Epithelial cell of proximal tubule (primary cell): ENCODE measurements at regions not wholly inside any gene's neighbourhood (a gene's known extent, or its start where the extent isn't known, plus 50 kb on each side); places are given as distances from the start of the nearest gene placed in this dataset.
"Not testable (repeated sequence)": the region's sequence is repeated elsewhere in the genome, so short reads cannot be mapped to it uniquely, and the experiment has no call there.

Experiments used
- DNase-seq: peaks from one replicate; pipeline ENCODE4 v3.0.0-alpha.2; 2011; ENCODE audit warnings: low read depth
- H3K4me3 ChIP-seq: 2 replicates; pipeline ENCODE4 v1.5.1; 2011; ENCODE audit warnings: low read depth, mild to moderate bottlenecking, low read length
- CTCF ChIP-seq: conservative IDR thresholded peaks from 2 replicates; pipeline ENCODE4 v1.5.1; 2012; ENCODE audit warnings: low read depth, mild to moderate bottlenecking, low read length

- H3K4me3 ChIP-seq, result no peak overlapping the region
- no peak for TF ChIP-seq CTCF
- no peak for DNase-seq
Observed at GRCh38 chr4:28259951-28260350, 1399.3 kb downstream of the STIM2 start.

- no peak for TF ChIP-seq CTCF
- no peak for DNase-seq
- H3K4me3 ChIP-seq, result no peak overlapping the region
Observed at GRCh38 chr4:28267166-28267565, 1406.5 kb downstream of the STIM2 start.

- no peak for DNase-seq
- TF ChIP-seq CTCF, result no peak
- no peak overlapping the region for H3K4me3 ChIP-seq
Observed at GRCh38 chr4:28269426-28269825, 1408.8 kb downstream of the STIM2 start.

- H3K4me3 ChIP-seq, result no peak overlapping the region
- DNase-seq, result no peak
- TF ChIP-seq CTCF, result no peak
Observed at GRCh38 chr4:28277931-28278330, 1417.3 kb downstream of the STIM2 start.

GRCh38 chr4:28278676-28279075 lies 1418.0 kb downstream of the STIM2 start:
- H3K4me3 ChIP-seq, result no peak overlapping the region
- DNase-seq, result no peak
- TF ChIP-seq CTCF, result no peak

GRCh38 chr4:28279249-28279648 lies 1418.6 kb downstream of the STIM2 start:
- TF ChIP-seq CTCF, result no peak
- H3K4me3 ChIP-seq, result no peak overlapping the region
- DNase-seq, result no peak

- DNase-seq, H3K4me3 ChIP-seq: not testable (repeated sequence)
Observed at GRCh38 chr4:28286266-28286665, 1425.6 kb downstream of the STIM2 start.

GRCh38 chr4:28287831-28288233 lies 1427.2 kb downstream of the STIM2 start:
- no peak for DNase-seq
- H3K4me3 ChIP-seq, result no peak overlapping the region
- no peak for TF ChIP-seq CTCF
